ENCODE measurements at regions not wholly inside any gene's neighbourhood (a gene's known extent, or its start where the extent isn't known, plus 50 kb on each side); places are given as distances from the start of the nearest gene placed in this dataset.

- intact Hi-C loops (cut with micrococcal nuclease), result no loop called here
- DNase-seq, result no peak
- H3K27ac ChIP-seq (ENCODE audit: low read length), result no peak overlapping the region
Measured at GRCh38 chr22:48340727-48341709, 1486.7 kb downstream of the BRD1 start.

GRCh38 chr22:48340191-48340590 is 1487.5 kb downstream of the BRD1 start:
- Histone ChIP-seq H3K79me2 (ENCODE audit: low read length) (no peaks in the 10 kb centered on the region), H3K4me1 (ENCODE audit: insufficient read depth, low read length) (no peaks in the 10 kb centered on the region), H3K9me2 (replicated peaks; ENCODE audit: low read length) (no peaks in the 10 kb centered on the region), H3K36me3 (ENCODE audit: low read depth, low read length) (no peaks in the 10 kb centered on the region), H2AFZ (ENCODE audit: low read length) (no peak overlapping the region), H3K27me3 (ENCODE audit: low read length) (no peaks in the 10 kb centered on the region), H3F3A (ENCODE audit: low read length, unreplicated experiment) (no peaks in the 10 kb centered on the region), H3K4me2 (ENCODE audit: low read length) (no peak overlapping the region), H3K9me3 (ENCODE audit: low read length) (no peaks in the 10 kb centered on the region), H3K4me3 (ENCODE audit: low read length) (no peak overlapping the region), H3K27ac (ENCODE audit: low read length) (no peak overlapping the region), H3K9ac (ENCODE audit: low read length) (no peak overlapping the region), H4K20me1 (ENCODE audit: low read length) (no peaks in the 10 kb centered on the region)
- ATAC-seq (no peak), DNase-seq (no peak)
- TF ChIP-seq CTCF (conservative IDR thresholded peaks at IDR 0.05; ENCODE audit: low read depth, low read length), result no peak
- TF ChIP-seq EZH2 (IDR thresholded peaks at IDR 0.05; ENCODE audit: low read length, unreplicated experiment), result no peak
- TF ChIP-seq EZH2phosphoT487 (IDR thresholded peaks at IDR 0.05; ENCODE audit: borderline replicate concordance, low read length), result no peak
- ChIA-PET CTCF (no interaction called here), POLR2A (ENCODE audit: unreplicated experiment) (no interaction called here)
- intact Hi-C loops (cut with micrococcal nuclease), result no loop called here
- BruUV-seq (replicated peaks), result no TSS peak

More at GRCh38 chr22:48340727-48341709, 1486.7 kb downstream of the BRD1 start:
- H3K9ac ChIP-seq (ENCODE audit: low read length), result no peak overlapping the region
- H2AFZ ChIP-seq (ENCODE audit: low read length), result no peak overlapping the region
- H3K4me3 ChIP-seq (ENCODE audit: low read length), result no peak overlapping the region
- no peaks in the 10 kb centered on the region for H3K9me3 ChIP-seq (ENCODE audit: low read length)
- no peak for ATAC-seq
- no TSS peak for BruUV-seq (replicated peaks)
- no peaks in the 10 kb centered on the region for H3K36me3 ChIP-seq (ENCODE audit: low read depth, low read length)
- ChIA-PET POLR2A (ENCODE audit: unreplicated experiment) (no interaction called here), CTCF (no interaction called here)
- TF ChIP-seq EZH2 (IDR thresholded peaks at IDR 0.05; ENCODE audit: low read length, unreplicated experiment) (no peak), CTCF (conservative IDR thresholded peaks at IDR 0.05; ENCODE audit: low read depth, low read length) (no peak), EZH2phosphoT487 (IDR thresholded peaks at IDR 0.05; ENCODE audit: borderline replicate concordance, low read length) (no peak)
- H3K4me2 ChIP-seq (ENCODE audit: low read length), result no peak overlapping the region
- H4K20me1 ChIP-seq (ENCODE audit: low read length), result no peaks in the 10 kb centered on the region
- H3K27me3 ChIP-seq (ENCODE audit: low read length), result no peaks in the 10 kb centered on the region
- H3K9me2 ChIP-seq (replicated peaks; ENCODE audit: low read length), result no peaks in the 10 kb centered on the region
- no peaks in the 10 kb centered on the region for H3K79me2 ChIP-seq (ENCODE audit: low read length)
- H3K4me1 ChIP-seq (ENCODE audit: insufficient read depth, low read length), result no peaks in the 10 kb centered on the region
- no peaks in the 10 kb centered on the region for H3F3A ChIP-seq (ENCODE audit: low read length, unreplicated experiment)

Data from PC-3 (cell line).